Stimulated activated CD4-positive, alpha-beta T cell treated with anti-CD3 and anti-CD28 coated beads, Interleukin-2, amount 100 ng/mL, for 48 hours (primary cell): ENCODE measurements at regions not wholly inside any gene's neighbourhood (a gene's known extent, or its start where the extent isn't known, plus 50 kb on each side); places are given as distances from the start of the nearest gene placed in this dataset.
"Not testable (repeated sequence)": the region's sequence is repeated elsewhere in the genome, so short reads cannot be mapped to it uniquely, and the experiment has no call there.

Source experiments
- DNase-seq, 2 donors: peaks; one replicate each; pipeline ENCODE4 v3.0.0-alpha.2; 2020

DNA sequence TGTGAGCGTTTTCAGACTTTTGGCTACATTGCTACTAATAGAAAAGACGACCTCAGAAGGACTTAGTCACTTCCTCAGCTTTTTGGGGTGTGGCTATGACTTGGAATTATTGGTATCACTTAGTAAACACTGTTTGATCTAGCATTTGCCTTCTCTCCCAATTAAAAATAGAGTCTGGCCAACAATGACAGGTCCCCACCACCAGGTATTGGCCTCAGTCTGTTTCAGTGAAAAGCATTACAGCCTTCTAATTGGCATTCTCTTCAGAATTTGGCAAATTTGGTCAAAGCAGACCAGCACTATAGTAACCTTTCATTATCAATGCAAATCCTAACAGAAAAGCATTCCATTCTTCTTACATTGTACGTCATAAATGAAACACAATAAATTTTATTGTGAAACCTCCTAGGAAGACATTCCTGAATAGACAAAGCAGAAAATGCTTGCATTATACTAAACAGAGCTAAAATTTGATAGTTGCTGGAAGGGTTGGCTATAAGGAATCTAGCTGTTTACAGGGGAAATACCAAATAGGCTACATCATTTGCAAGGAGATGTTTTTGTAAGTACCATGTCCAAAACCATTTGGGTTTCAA is 613.9 kb downstream of the IRS1 start:
- no peak for DNase-seq

GRCh38 chr2:226184940-226185615 is 614.5 kb downstream of the IRS1 start:
- no peak for DNase-seq

- DNase-seq = no peak
Observed at GRCh38 chr2:226184540-226184939, 615.1 kb downstream of the IRS1 start.

- no peak for DNase-seq
Observed at GRCh38 chr2:226183550-226183949, 616.1 kb downstream of the IRS1 start.

- no peak for DNase-seq
Observed at GRCh38 chr2:226183033-226183432, 616.6 kb downstream of the IRS1 start.

DNA sequence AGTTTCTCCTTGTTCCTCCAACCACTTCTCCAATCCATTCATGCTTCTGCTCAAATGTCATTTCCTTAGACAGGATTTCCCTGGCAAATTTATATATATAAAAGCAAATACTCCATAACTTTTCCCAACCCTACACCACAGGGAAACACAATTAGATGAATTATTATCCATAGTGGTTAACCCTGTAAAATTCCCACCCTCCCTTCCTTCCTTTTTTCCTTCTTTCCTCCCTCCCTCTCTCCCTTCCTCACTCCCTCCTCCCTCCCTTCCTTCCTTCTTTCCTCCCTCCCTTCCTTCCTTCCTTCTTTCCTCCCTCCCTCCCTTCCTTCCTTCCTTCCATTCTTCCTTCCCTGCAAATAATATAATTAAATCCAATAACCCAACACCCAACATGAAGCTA is 617.7 kb downstream of the IRS1 start:
- no peak for DNase-seq

DNA sequence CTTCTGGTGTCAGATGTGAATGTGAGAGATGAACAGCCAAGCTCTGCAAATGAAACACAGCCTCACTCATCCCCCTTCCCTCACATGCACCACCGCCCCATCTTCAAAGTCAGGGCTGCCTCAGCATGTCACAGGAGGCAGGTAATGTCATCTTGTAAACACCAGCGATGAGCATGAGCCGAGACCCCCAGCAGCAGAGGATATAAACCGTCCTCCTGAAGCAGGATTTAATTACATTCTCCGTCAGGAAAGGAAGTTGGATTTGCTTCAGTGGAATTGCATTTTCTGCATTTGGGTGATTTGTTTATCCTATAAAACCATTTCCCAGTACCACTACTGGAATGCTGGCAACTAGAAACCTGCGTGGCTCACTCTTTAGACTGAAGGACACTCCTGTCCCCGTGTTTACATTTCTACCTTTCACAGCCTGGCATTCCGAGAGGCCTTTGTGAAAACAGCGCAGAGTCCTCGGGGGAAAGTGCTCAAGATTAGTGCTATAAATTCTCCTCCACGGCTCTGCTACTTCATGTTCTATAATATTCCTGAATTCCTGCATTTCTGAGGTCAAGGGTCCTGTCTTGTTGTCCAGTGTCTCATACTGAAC is 619.2 kb downstream of the IRS1 start:
- DNase-seq = no peak

DNA sequence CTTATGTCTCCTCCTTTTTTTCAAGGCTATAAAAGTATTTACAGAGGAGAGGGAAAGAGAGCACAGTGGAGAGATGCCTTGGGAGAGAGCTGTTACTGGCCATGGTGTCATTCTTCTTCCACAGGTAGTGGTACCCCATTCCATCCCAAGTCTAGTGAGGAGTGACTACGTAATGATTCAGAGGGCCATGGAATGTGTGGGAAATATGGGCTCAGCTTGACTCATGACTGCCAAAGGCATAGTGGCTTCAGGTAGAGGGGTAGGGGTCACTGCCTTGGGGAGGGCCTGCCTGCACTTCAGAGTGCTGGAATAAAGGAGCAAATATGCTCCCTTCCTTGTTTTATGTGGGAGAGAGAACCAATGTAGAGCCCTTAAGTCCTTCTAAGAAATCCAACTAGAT is 620.6 kb downstream of the IRS1 start:
- DNase-seq = no peak

DNA sequence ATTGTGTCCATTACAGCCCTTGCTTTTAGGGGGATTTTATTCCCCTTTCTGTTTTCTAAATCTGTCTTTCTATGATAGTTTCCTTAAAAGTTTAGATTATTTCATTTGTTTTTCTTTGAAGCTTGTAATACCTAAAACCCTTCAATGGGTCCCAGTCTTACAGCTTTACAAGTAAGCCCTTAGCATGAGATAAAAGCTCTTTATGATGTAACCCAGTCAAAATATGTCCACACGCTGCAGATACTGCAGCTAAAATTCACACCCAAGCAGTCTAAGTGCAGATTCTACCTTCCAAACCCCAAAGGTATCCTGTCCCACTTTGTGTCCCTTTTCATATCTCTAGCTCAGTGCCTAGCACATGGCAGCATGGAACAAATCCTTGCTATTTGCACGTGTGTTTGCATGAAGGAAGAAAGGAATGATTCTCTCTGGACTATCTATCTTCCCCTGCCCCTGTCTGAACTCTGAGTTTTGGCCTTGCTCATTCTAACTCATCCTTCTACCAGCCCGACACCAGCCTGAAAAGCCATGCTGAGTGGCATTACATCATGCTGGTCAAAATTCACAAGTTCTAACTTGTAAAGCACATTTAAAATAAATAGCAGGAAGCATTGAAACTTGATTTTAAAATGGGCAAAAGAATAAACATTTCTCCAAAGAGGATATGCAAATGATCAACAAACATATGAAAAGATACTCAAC is 623.2 kb downstream of the IRS1 start:
- DNase-seq = no peak

DNA sequence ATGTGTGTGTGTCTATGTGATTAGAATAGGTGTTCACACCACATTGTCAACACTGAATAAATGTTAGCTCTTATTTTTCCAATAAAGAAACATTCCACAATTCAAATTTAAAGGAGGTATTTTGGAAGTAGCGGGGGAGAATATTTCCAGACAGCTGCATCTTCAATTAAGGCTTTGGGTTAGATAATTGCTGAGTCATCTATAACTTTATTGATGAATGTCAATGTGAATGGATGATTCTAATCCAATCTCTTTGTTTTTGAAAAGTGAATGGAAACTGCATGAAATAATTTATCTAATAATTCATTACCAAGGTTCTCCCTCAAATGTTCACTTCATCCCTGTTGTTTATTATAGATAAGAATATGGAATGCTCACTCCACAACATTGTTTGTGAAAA is 625.2 kb downstream of the IRS1 start:
- no peak for DNase-seq

- DNase-seq = no peak
Observed at GRCh38 chr2:226172939-226173338, 626.7 kb downstream of the IRS1 start.

DNA sequence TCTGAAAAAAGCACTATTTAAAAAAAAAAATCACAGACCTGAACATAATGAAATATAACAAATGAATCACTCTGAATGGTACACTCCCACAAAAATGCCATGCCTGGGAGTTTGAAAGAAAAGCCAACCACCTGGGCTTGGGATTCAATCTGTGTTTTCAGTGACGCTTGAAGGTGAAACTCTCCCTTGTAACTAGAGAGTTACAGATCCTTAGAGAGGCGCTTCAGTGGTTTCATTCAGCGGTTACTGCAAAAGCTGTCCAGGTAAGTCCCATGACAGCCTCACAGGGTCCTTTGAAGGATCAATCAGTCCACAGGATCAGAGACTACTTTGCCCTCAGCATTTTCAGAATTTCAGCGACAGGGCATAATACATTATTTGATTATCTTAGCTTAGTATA is 627.3 kb downstream of the IRS1 start:
- no peak for DNase-seq

- no peak for DNase-seq
Observed at GRCh38 chr2:226169751-226170581, 629.7 kb downstream of the IRS1 start.

GRCh38 chr2:226168496-226169160 is 631.0 kb downstream of the IRS1 start:
- DNase-seq = no peak

GRCh38 chr2:226164512-226164911 is 635.1 kb downstream of the IRS1 start:
- no peak for DNase-seq

GRCh38 chr2:226160617-226161016 is 639.0 kb downstream of the IRS1 start:
- DNase-seq = not testable (repeated sequence)

- no peak for DNase-seq
Observed at GRCh38 chr2:226159875-226160479, 639.6 kb downstream of the IRS1 start.

- no peak for DNase-seq
Observed at GRCh38 chr2:226158940-226159339, 640.7 kb downstream of the IRS1 start.

GRCh38 chr2:226158229-226158628 is 641.4 kb downstream of the IRS1 start:
- DNase-seq = no peak

DNA sequence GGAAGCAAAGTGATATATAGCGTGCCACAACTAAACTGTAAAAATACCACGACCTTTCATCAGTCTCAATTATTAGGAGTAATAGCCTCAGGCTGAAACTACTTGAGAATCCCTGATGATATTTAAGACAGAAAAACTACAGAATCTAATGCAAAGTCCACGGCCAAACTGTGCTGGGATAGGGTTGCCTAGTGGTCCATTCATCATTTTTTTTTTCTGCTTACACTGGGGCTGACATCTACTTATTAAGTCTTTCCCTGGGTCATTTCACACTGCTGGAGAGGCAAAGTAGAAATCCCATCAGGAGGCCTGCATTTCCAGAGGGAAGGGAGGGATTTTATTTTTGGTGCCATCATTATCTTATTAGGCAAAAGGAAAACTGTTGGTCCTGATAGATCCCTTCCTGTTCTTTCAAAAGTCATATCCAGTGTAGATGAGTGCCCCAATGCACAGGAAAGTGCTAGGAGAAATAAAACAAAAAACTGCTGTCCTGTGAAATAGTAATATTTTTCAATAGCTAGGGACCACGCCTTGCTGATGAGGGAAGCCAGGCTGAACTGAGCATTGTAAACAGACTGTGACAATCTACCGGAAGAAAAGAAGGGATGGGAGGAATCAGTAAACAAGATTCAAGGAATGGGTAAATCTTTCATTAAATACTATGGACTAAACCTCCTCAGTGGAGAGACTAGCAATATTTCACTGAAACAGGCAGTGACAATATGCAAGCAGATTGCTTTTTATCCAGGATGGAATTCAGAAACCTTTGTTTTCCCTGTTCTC is 644.3 kb downstream of the IRS1 start:
- DNase-seq = no peak

DNA sequence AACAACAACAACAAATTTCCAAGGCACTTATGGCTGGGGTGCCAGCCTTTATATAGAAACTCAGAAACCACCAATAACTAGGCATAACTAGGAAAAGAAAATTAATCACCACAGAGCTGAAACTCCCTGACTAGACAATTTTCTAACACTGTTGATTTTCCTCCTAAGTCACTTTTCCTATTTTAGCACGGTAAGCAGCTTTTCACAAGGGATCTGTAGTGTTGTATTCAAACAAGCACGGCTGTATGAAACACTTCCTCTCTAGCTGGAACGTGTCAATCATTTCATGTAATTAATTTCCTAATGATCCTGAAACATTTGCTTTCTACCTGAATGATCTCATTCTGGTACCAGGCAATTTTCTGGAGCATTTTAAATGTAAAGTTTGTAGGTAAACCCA is 645.0 kb downstream of the IRS1 start:
- no peak for DNase-seq
